Esophagus squamous epithelium (tissue), 5 donors: ENCODE measurements at regions not wholly inside any gene's neighbourhood (a gene's known extent, or its start where the extent isn't known, plus 50 kb on each side); places are given as distances from the start of the nearest gene placed in this dataset.
"Not testable (repeated sequence)": the region's sequence is repeated elsewhere in the genome, so short reads cannot be mapped to it uniquely, and the experiment has no call there.

Experiments used
- DNase-seq: peaks from one replicate; lab custom pipeline; 2025; lab: John Stamatoyannopoulos, UW
- H3K27ac ChIP-seq, 4 donors: fragments of 200-600 bp; sonication (generic); one replicate each; pipeline ENCODE4 v1.5.1; 2016 to 2019; ENCODE audit warnings: mild to moderate bottlenecking in 1 of 4
- H3K27me3 ChIP-seq, 4 donors: fragments of 200-600 bp; sonication (generic); 1 replicate in 3 of 4; 2 replicates in 1 of 4; pipeline versions ENCODE4 v1.5.1 to v1.6.0; 2017 to 2021; ENCODE audit warnings: antibody characterized with exemption in 1 of 4
- H3K36me3 ChIP-seq, 3 donors: fragments of 200-600 bp; sonication (generic); one replicate each; pipeline ENCODE4 v1.5.1; 2016 to 2019
- H3K4me1 ChIP-seq, 3 donors: fragments of 200-600 bp; sonication (generic); one replicate each; pipeline ENCODE4 v1.5.1; 2017 to 2019
- H3K4me3 ChIP-seq, 4 donors: fragments of 200-600 bp; sonication (generic); 1 replicate in 3 of 4; 2 replicates in 1 of 4; pipeline ENCODE4 v1.5.1; 2016 to 2019; ENCODE audit warnings: mild to moderate bottlenecking in 2 of 4, moderate library complexity in 1 of 4
- H3K9me3 ChIP-seq, 3 donors: fragments of 200-600 bp; sonication (generic); one replicate each; pipeline ENCODE4 v1.5.1; 2016 to 2019
- CTCF ChIP-seq, 6 experiments: fragments of 450-650 bp in 4 of 6; fragments of 200-600 bp in 2 of 6; sonication (generic) in 2 of 6; IDR thresholded peaks; one replicate each; pipeline ENCODE4 v1.5.1; 2016 to 2019; ENCODE audit warnings: antibody characterized with exemption in 6 of 6, mild to moderate bottlenecking in 4 of 6, moderate library complexity in 4 of 6
- POLR2A ChIP-seq, 4 donors: fragments of 450-650 bp; IDR thresholded peaks; one replicate each; pipeline ENCODE4 v1.6.1; 2017; ENCODE audit warnings: antibody characterized with exemption in 4 of 4, mild to moderate bottlenecking in 4 of 4, moderate library complexity in 3 of 4
- WGBS, 2 donors: methylation state at CpG; one replicate each; pipeline ENCODE4 v1.1.5; 2018; 5-methylcytosine and 5-hydroxymethylcytosine counted together
- intact Hi-C: fragments of 100-400 bp; cut with DNase I; formaldehyde crosslinking; loops from one replicate; pipeline ENCODE4 v1.15.0; 2022
- donor health status: DM: yes; HTN: yes; CAD: no.

- intact Hi-C loops, result no loop called here
- 75 to 78% methylated on average over 20 to 21 of the region's 21 CpGs for WGBS, 2 donors
Observed at GRCh38 chr6:1445650-1446330, 56.4 kb downstream of the FOXF2 start.

DNA sequence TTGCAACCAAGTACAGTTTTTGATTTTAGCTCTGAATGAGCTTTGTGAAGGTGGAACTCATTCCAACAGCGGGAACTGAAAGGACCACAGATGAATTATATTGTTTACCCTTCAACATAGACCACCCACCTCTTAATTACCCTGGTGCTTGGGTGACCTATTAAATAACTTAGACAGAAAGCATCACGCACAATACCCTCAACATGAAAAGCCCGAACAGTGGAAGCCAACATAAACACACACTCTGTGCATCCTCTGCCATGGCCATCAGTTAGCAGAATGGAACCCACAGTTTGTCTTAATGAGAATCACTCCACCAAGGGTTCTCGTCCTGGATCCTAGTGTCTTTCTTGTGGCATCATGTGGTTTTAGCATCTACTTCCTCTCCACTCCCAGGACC lies 60.5 kb downstream of the FOXF2 start:
- H3K27ac ChIP-seq, result no peak overlapping the region
- peaks cover 0 to 28% (median 0%) of the 10 kb centered on the region in 4 donors for H3K27me3 ChIP-seq
- H3K4me1 ChIP-seq, result no peaks in the 10 kb centered on the region
- no peak for TF ChIP-seq POLR2A (IDR thresholded peaks at IDR 0.05)
- TF ChIP-seq CTCF (IDR thresholded peaks at IDR 0.05), result no peak
- WGBS, 2 donors, result 71 to 72% methylated on average over 4 of the region's 4 CpGs
- H3K9me3 ChIP-seq, result peaks cover 0 to 24% (median 11%) of the 10 kb centered on the region in 3 donors
- intact Hi-C loops, result no loop called here
- no peak overlapping the region for H3K4me3 ChIP-seq
- H3K36me3 ChIP-seq, result no peaks in the 10 kb centered on the region
- DNase-seq, result no peak

More at GRCh38 chr6:1445650-1446330, 56.4 kb downstream of the FOXF2 start:
- H3K27me3 ChIP-seq, result peaks cover 0 to 27% (median 0%) of the 10 kb centered on the region in 4 donors
- no peaks in the 10 kb centered on the region for H3K36me3 ChIP-seq
- peaks cover 0 to 7% (median 4%) of the 10 kb centered on the region in 3 donors for H3K9me3 ChIP-seq
- TF ChIP-seq POLR2A (IDR thresholded peaks at IDR 0.05) (no peak), CTCF (IDR thresholded peaks at IDR 0.05) (no peak)
- no peaks in the 10 kb centered on the region for H3K4me1 ChIP-seq
- no peak for DNase-seq
- H3K27ac ChIP-seq, result no peak overlapping the region
- H3K4me3 ChIP-seq, result no peak overlapping the region

GRCh38 chr6:1453024-1453423 lies 63.6 kb downstream of the FOXF2 start:
- no peak overlapping the region for H3K27ac ChIP-seq
- no peak overlapping the region for H3K4me3 ChIP-seq
- H3K27me3 ChIP-seq, result peaks cover 0 to 20% (median 0%) of the 10 kb centered on the region in 4 donors
- TF ChIP-seq POLR2A (IDR thresholded peaks at IDR 0.05) (no peak), CTCF (IDR thresholded peaks at IDR 0.05) (no peak)
- intact Hi-C loops, result no loop called here
- H3K4me1 ChIP-seq, result no peaks in the 10 kb centered on the region
- H3K36me3 ChIP-seq, result no peaks in the 10 kb centered on the region
- 90 to 97% methylated on average over 8 of the region's 8 CpGs for WGBS, 2 donors
- H3K9me3 ChIP-seq, result peaks cover 0 to 24% (median 11%) of the 10 kb centered on the region in 3 donors
- DNase-seq, result no peak

DNA sequence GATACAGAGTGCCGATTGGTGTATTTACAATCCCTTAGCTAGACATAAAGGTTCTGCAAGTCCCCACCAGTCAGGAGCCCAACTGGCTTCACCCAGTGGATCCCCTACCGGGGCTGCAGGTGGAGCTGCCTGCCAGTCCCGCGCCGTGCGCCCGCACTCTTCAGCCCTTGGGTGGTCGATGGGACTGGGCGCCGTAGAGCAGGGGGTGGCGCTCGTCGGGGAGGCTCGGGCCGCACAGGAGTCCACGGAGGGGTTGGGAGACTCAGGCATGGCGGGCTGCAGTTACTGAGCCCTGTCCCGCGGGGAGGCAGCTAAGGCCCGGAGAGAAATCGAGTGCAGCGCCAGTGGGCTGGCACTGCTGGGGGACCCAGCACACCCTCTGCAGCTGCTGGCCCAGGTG lies 67.4 kb downstream of the FOXF2 start:
- H3K27ac ChIP-seq, DNase-seq, H3K4me3 ChIP-seq, H3K9me3 ChIP-seq, H3K36me3 ChIP-seq, H3K4me1 ChIP-seq, H3K27me3 ChIP-seq, intact Hi-C loops: not testable (repeated sequence)
- WGBS, 2 donors, result 80 to 83% methylated on average over 1 of the region's 22 CpGs

- WGBS, 2 donors, result 56% methylated on average over 2 of the region's 2 CpGs
- intact Hi-C loops, result no loop called here
- DNase-seq, result no peak
- H3K4me1 ChIP-seq, result peaks cover 0 to 12% (median 0%) of the 10 kb centered on the region in 3 donors
- no peak overlapping the region for H3K27ac ChIP-seq
- no peaks in the 10 kb centered on the region for H3K36me3 ChIP-seq
- H3K4me3 ChIP-seq, result no peak overlapping the region
- TF ChIP-seq POLR2A (IDR thresholded peaks at IDR 0.05) (no peak), CTCF (IDR thresholded peaks at IDR 0.05) (no peak)
- H3K27me3 ChIP-seq, result peaks cover 0 to 9% (median 0%) of the 10 kb centered on the region in 4 donors
- no peaks in the 10 kb centered on the region for H3K9me3 ChIP-seq
Observed at GRCh38 chr6:1461207-1461606, 71.8 kb downstream of the FOXF2 start.
